HepG2 (cell line): ENCODE measurements at regions not wholly inside any gene's neighbourhood (a gene's known extent, or its start where the extent isn't known, plus 50 kb on each side); places are given as distances from the start of the nearest gene placed in this dataset.

Source experiments
- ATAC-seq: fragments of 200-7000 bp; cut with Tn5 transposase; 3 replicates; pipeline ENCODE4 v1.9.1; 2020; ENCODE audit warnings: mild to moderate bottlenecking, moderate library complexity
- BruUV-seq: library from RNA; stranded (reverse); fragments of 400-500 nt; replicated peaks from 2 replicates; lab custom pipeline; 2021; lab: Mats Ljungman, UMichigan
- CTCF ChIA-PET: fragments of 300-600 bp; formaldehyde crosslinking; extraction: SDS; loops from one replicate; lab custom pipeline; 2021; ENCODE audit warnings: low total read pairs, inconsistent platforms, low intra/inter-chr PET ratio; lab: Yijun Ruan, JAX
- POLR2A ChIA-PET: fragments of 350-600 bp; sonication (Branson Sonifier 250); formaldehyde crosslinking; loops from one replicate; lab custom pipeline; 2020; ENCODE audit warnings: antibody characterized with exemption, inconsistent platforms; lab: Yijun Ruan, JAX
- DNase-seq: peaks from one replicate; pipeline ENCODE4 v3.0.0-alpha.2; 2015; ENCODE audit warnings: low spot score
- FAIRE-seq: peaks from 3 replicates; lab custom pipeline; 2011; peaks lifted over from hg19 to GRCh38; lab: Jason Lieb, UNC
- H2AFZ ChIP-seq: one replicate; pipeline ENCODE4 v1.6.1; 2011; ENCODE audit warnings: low read length, inconsistent platforms
- H3K27ac ChIP-seq: fragments of 300-600 bp; 3 replicates; pipeline ENCODE4 v1.8.0; 2011; ENCODE audit warnings: mixed run types, mild to moderate bottlenecking, mixed read lengths, low read length, inconsistent platforms; ENCODE audit not compliant: insufficient read depth; ENCODE audit errors: extremely low read length
- H3K27me3 ChIP-seq, 2 experiments: fragments of 200-600 bp in 1 of 2; 2 replicates in 1 of 2; 3 replicates in 1 of 2; pipeline versions ENCODE4 v1.6.0 to v1.8.0; 2011; ENCODE audit warnings: low read length in 2 of 2, mild to moderate bottlenecking in 2 of 2, moderate library complexity in 2 of 2, inconsistent platforms in 1 of 2; ENCODE audit not compliant: insufficient read depth in 2 of 2, control insufficient read depth in 1 of 2
- H3K36me3 ChIP-seq, 2 experiments: fragments of 200-600 bp in 1 of 2; replicated peaks in 1 of 2; 2 replicates in 1 of 2; 3 replicates in 1 of 2; pipeline versions ENCODE4 v1.5.1 to v1.8.0; 2011; ENCODE audit warnings: low read length in 2 of 2, inconsistent platforms in 1 of 2; ENCODE audit not compliant: insufficient read depth in 2 of 2, control insufficient read depth in 1 of 2
- H3K4me1 ChIP-seq: 2 replicates; pipeline ENCODE4 v1.5.1; 2012; ENCODE audit warnings: low read length, inconsistent platforms; ENCODE audit not compliant: insufficient read depth
- H3K4me2 ChIP-seq: 2 replicates; pipeline ENCODE4 v1.6.0; 2011; ENCODE audit warnings: low read depth, low read length, inconsistent platforms
- H3K4me3 ChIP-seq, 3 experiments: fragments of 200-600 bp in 1 of 3; sonication (generic), shearing (Covaris generic) in 1 of 3; replicated peaks in 1 of 3; 2 replicates each; pipeline ENCODE4 v1.5.1; 2011 to 2016; ENCODE audit warnings: low read length in 3 of 3, inconsistent platforms in 2 of 3, low read depth in 2 of 3, mild to moderate bottlenecking in 2 of 3, control low read depth in 1 of 3, mixed read lengths in 1 of 3; ENCODE audit not compliant: insufficient read depth in 1 of 3
- H3K79me2 ChIP-seq: one replicate; pipeline ENCODE4 v1.6.1; 2011; ENCODE audit warnings: low read length, inconsistent platforms; ENCODE audit not compliant: insufficient read depth
- H3K9ac ChIP-seq: 2 replicates; pipeline ENCODE4 v1.6.0; 2011; ENCODE audit warnings: mild to moderate bottlenecking, low read depth, low read length, inconsistent platforms; ENCODE audit not compliant: insufficient read depth
- H3K9me3 ChIP-seq: 2 replicates; pipeline ENCODE4 v1.5.1; 2012; ENCODE audit warnings: mild to moderate bottlenecking, low read length
- H4K20me1 ChIP-seq: 2 replicates; pipeline ENCODE4 v1.6.0; 2011; ENCODE audit warnings: inconsistent platforms, mild to moderate bottlenecking, low read length, moderate library complexity; ENCODE audit not compliant: insufficient read depth
- ARNT ChIP-seq: fragments of 450-650 bp; IDR thresholded peaks from 2 replicates; pipeline ENCODE4 v1.6.1; 2017
- BCL6 ChIP-seq: IDR thresholded peaks from 2 replicates; pipeline ENCODE4 v1.6.1; 2016; ENCODE audit warnings: missing genetic modification reagents, missing compliant biosample characterization
- DR1 ChIP-seq: sonication (generic); formaldehyde crosslinking; IDR thresholded peaks from 2 replicates; pipeline ENCODE4 v1.8.0; 2021; ENCODE audit warnings: mild to moderate bottlenecking, missing genetic modification reagents, inconsistent platforms
- FLYWCH1 ChIP-seq: sonication (generic); formaldehyde crosslinking; IDR thresholded peaks from 2 replicates; pipeline ENCODE4 v1.8.1; 2023; ENCODE audit warnings: mild to moderate bottlenecking, missing genetic modification reagents
- FOXP4 ChIP-seq: sonication (generic); formaldehyde crosslinking; IDR thresholded peaks from 2 replicates; pipeline ENCODE4 v1.4.0; 2020; ENCODE audit warnings: missing genetic modification reagents
- HCFC1 ChIP-seq: fragments of 150-350 bp; IDR thresholded peaks from 2 replicates; pipeline ENCODE4 v1.6.1; 2014; ENCODE audit warnings: low read depth, low read length
- IRF2 ChIP-seq: IDR thresholded peaks from 2 replicates; pipeline ENCODE4 v1.6.1; 2018; ENCODE audit warnings: missing genetic modification reagents, missing compliant biosample characterization
- MAF1 ChIP-seq: sonication (generic); formaldehyde crosslinking; IDR thresholded peaks from 2 replicates; pipeline ENCODE4 v1.5.0; 2020; ENCODE audit warnings: missing genetic modification reagents, borderline replicate concordance
- NFYC ChIP-seq: IDR thresholded peaks from 2 replicates; pipeline ENCODE4 v1.6.1; 2016; ENCODE audit warnings: missing genetic modification reagents, missing compliant biosample characterization
- PRMT3 ChIP-seq: sonication (generic); formaldehyde crosslinking; IDR thresholded peaks from 2 replicates; pipeline ENCODE4 v1.8.1; 2022; ENCODE audit warnings: low read depth, mild to moderate bottlenecking, moderate library complexity, missing genetic modification reagents, borderline replicate concordance
- SALL1 ChIP-seq: sonication (generic); formaldehyde crosslinking; IDR thresholded peaks from 2 replicates; pipeline ENCODE4 v1.8.0; 2022; ENCODE audit warnings: mild to moderate bottlenecking, missing genetic modification reagents
- TRIM24 ChIP-seq: sonication (generic); formaldehyde crosslinking; IDR thresholded peaks from 2 replicates; pipeline ENCODE4 v1.8.0; 2022; ENCODE audit warnings: mild to moderate bottlenecking, missing genetic modification reagents
- YEATS2 ChIP-seq: sonication (generic); formaldehyde crosslinking; IDR thresholded peaks from 2 replicates; pipeline ENCODE4 v1.4.0; 2020; ENCODE audit warnings: missing genetic modification reagents, borderline replicate concordance
- ZBTB14 ChIP-seq: sonication (generic); formaldehyde crosslinking; IDR thresholded peaks from 2 replicates; pipeline ENCODE4 v1.4.0; 2020; ENCODE audit warnings: missing genetic modification reagents
- ZNF362 ChIP-seq: sonication (generic); formaldehyde crosslinking; IDR thresholded peaks from 2 replicates; pipeline ENCODE4 v1.4.0; 2020; ENCODE audit warnings: missing genetic modification reagents, mild to moderate bottlenecking, borderline replicate concordance
- ZNF614 ChIP-seq: IDR thresholded peaks from 2 replicates; pipeline ENCODE4 v1.6.1; 2018; ENCODE audit warnings: missing biosample characterization, missing genetic modification reagents, inconsistent platforms, borderline replicate concordance
- ZNF724P ChIP-seq: sonication (generic); formaldehyde crosslinking; IDR thresholded peaks from 2 replicates; pipeline ENCODE4 v1.8.0; 2022; ENCODE audit warnings: missing genetic modification reagents, borderline replicate concordance
- ZNF761 ChIP-seq: sonication (generic); formaldehyde crosslinking; conservative IDR thresholded peaks from 2 replicates; pipeline ENCODE4 v1.4.0; 2020; ENCODE audit warnings: mild to moderate bottlenecking, missing genetic modification reagents
- ZNF776 ChIP-seq: sonication (generic); formaldehyde crosslinking; IDR thresholded peaks from 2 replicates; pipeline ENCODE4 v1.4.0; 2020; ENCODE audit warnings: mild to moderate bottlenecking, missing genetic modification reagents
- ZNF800 ChIP-seq: sonication (generic); formaldehyde crosslinking; IDR thresholded peaks from 2 replicates; pipeline ENCODE4 v1.4.0; 2020; ENCODE audit warnings: missing genetic modification reagents
- in situ Hi-C: cut with HindIII; loops from 2 replicates; pipeline ENCODE4 v1.10.0; 2017; ENCODE audit warnings: low pct_unique_long_range_greater_than_20kb; ENCODE audit not compliant: extremely low pct_ligation_motif_present
- intact Hi-C: fragments of 100-400 bp; cut with micrococcal nuclease; formaldehyde crosslinking; loops from one replicate; pipeline ENCODE4 v1.10.0; 2022; ENCODE audit not compliant: unreplicated experiment

- TF ChIP-seq FOXP4 (CRISPR knock-in tag), result peak; percentile 47; the same call in 1 of the 2 replicates
- peak; percentile 92 for TF ChIP-seq BCL6 (CRISPR knock-in tag)
- no peak for TF ChIP-seq HCFC1
- peak; percentile 27; the same call in 1 of the 2 replicates for TF ChIP-seq SALL1 (CRISPR knock-in tag)
Observed at GRCh38 chr2:45332567-45332966, 278.5 kb downstream of the SRBD1 start (continued).

GRCh38 chr2:45332094-45332493 is 279.0 kb downstream of the SRBD1 start:
- FAIRE-seq (no peak), ATAC-seq (no peak), DNase-seq (no peak)
- intact Hi-C loops (no loop called here), in situ Hi-C loops (no loop called here)
- Histone ChIP-seq H3K9me3 (no peaks in the 10 kb centered on the region), H3K4me1 (peaks cover 49% of the 10 kb centered on the region), H3K27ac (no peak overlapping the region), H4K20me1 (no peaks in the 10 kb centered on the region), H3K9ac (no peak overlapping the region), H2AFZ (no peak overlapping the region), H3K4me2 (no peak overlapping the region), H3K79me2 (no peaks in the 10 kb centered on the region), H3K4me3 (no peak overlapping the region), H3K27me3 (peaks cover 2 to 57% of the 10 kb centered on the region in 2 experiments; a peak in 4 of 5 replicates), H3K36me3 (no peaks in the 10 kb centered on the region)
- POLR2A ChIA-PET, result interaction anchor here (1.6 to 4.2 kb wide), 2 partner anchors 32 to 58 kb away, joined by 4 to 22 read pairs; no protein-coding TSS in a partner anchor
- no TSS peak for BruUV-seq
- CTCF ChIA-PET, result no interaction called here
- no peak for TF ChIP-seq ZNF800 (CRISPR knock-in tag)
- no peak for TF ChIP-seq FLYWCH1 (CRISPR knock-in tag)
- TF ChIP-seq ZNF614, result no peak
- TF ChIP-seq ZNF724P (CRISPR knock-in tag), result no peak
- TF ChIP-seq DR1 (CRISPR knock-in tag), result no peak
- no peak for TF ChIP-seq ZNF776
- TF ChIP-seq ARNT, result no peak
- no peak for TF ChIP-seq ZNF761
- no peak for TF ChIP-seq ZBTB14 (CRISPR knock-in tag)
- TF ChIP-seq ZNF362 (CRISPR knock-in tag), result no peak
- no peak for TF ChIP-seq MAF1 (CRISPR knock-in tag)
- no peak for TF ChIP-seq TRIM24 (CRISPR knock-in tag)
- no peak for TF ChIP-seq PRMT3 (CRISPR knock-in tag)
- TF ChIP-seq IRF2 (CRISPR knock-in tag), result no peak
- no peak for TF ChIP-seq YEATS2
- TF ChIP-seq NFYC (CRISPR knock-in tag), result no peak
